B cell (primary cell): ENCODE measurements at regions not wholly inside any gene's neighbourhood (a gene's known extent, or its start where the extent isn't known, plus 50 kb on each side); places are given as distances from the start of the nearest gene placed in this dataset.

Experiments used
- CTCF ChIP-seq: fragments of 200-600 bp; IDR thresholded peaks from one replicate; pipeline ENCODE4 v1.8.0; 2022; ENCODE audit warnings: antibody characterized with exemption, mild to moderate bottlenecking
- EZH2 ChIP-seq: IDR thresholded peaks from 2 replicates; pipeline ENCODE4 v1.6.1; 2012; ENCODE audit warnings: borderline replicate concordance, low read depth, mild to moderate bottlenecking, moderate library complexity, low read length; ENCODE audit not compliant: insufficient read depth, poor library complexity, severe bottlenecking

- no peak for TF ChIP-seq CTCF
- TF ChIP-seq EZH2: no peak
Measured at GRCh38 chr14:44654591-44654990, 147.5 kb upstream of the FSCB start.
